ENCODE measurements at regions not wholly inside any gene's neighbourhood (a gene's known extent, or its start where the extent isn't known, plus 50 kb on each side); places are given as distances from the start of the nearest gene placed in this dataset.
A peak's percentile ranks its signal among the peaks of the same experiment; 100 is the strongest.

DNA sequence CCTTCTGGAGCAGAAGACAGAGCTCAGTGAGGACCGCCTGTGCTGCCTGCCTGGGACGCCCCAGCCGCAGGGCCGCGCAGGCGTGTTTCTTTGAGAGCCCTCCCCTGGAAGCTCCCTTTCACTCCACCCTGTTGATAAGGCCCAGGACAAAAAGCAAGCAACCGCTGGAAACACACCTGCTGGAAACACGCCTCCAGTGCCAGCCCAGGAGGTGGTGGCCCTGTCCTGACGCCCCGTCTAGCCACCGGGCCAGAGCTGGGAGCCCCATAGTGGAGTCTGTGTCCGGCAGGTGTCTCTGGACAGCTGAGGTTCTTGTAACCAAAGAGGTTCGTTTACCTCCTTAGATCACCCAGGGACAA lies 173.8 kb downstream of the KATNAL1 start:
- H3K27me3 ChIP-seq = no peaks in the 10 kb centered on the region
- H4K20me1 ChIP-seq = no peaks in the 10 kb centered on the region; a peak in 1 of 22 replicates
- no peak overlapping the region for H3K4me3 ChIP-seq
- no peaks in the 10 kb centered on the region for H3K36me3 ChIP-seq
- H3K27ac ChIP-seq = no peak overlapping the region
- peaks cover 0 to 22% (median 18%) of the 10 kb centered on the region in 10 experiments; a peak in 16 of 20 replicates for H3K4me1 ChIP-seq
- peak overlapping the region in 9 of 11 experiments; percentile 39 to 71 (median 62); a peak in 17 of 22 replicates for H3K4me2 ChIP-seq
- TF ChIP-seq Cebpa-rat (IDR thresholded peaks at IDR 0.05) = no peak
- H3K9ac ChIP-seq = no peak overlapping the region; a peak in 1 of 22 replicates
- no peaks in the 10 kb centered on the region for H3K9me3 ChIP-seq (replicated peaks in 1 of 11)

- Histone ChIP-seq H3K36me3 (no peaks in the 10 kb centered on the region), H3K4me3 (no peak overlapping the region), H3K27me3 (no peaks in the 10 kb centered on the region), H3K4me1 (peaks cover 0 to 24% (median 18%) of the 10 kb centered on the region in 10 experiments; a peak in 16 of 20 replicates), H3K27ac (peak overlapping the region in 2 of 11 experiments; percentile 5 to 40; a peak in 1 of 22 replicates), H4K20me1 (no peaks in the 10 kb centered on the region; a peak in 1 of 22 replicates), H3K9me3 (replicated peaks in 1 of 11) (no peaks in the 10 kb centered on the region), H3K4me2 (peak overlapping the region; percentile 10 to 71 (median 62); a peak in 20 of 22 replicates), H3K9ac (no peak overlapping the region; a peak in 1 of 22 replicates)
- TF ChIP-seq Cebpa-rat (IDR thresholded peaks at IDR 0.05) = no peak
Measured at GRCh38 chr13:30132623-30133553, 174.5 kb downstream of the KATNAL1 start.

GRCh38 chr13:30129411-30129810 lies 177.9 kb downstream of the KATNAL1 start:
- Histone ChIP-seq H3K27me3 (no peaks in the 10 kb centered on the region), H4K20me1 (no peaks in the 10 kb centered on the region; a peak in 1 of 22 replicates), H3K27ac (no peak overlapping the region), H3K4me1 (peaks cover 0 to 22% (median 18%) of the 10 kb centered on the region in 10 experiments; a peak in 16 of 20 replicates), H3K9ac (no peak overlapping the region), H3K36me3 (no peaks in the 10 kb centered on the region), H3K9me3 (replicated peaks in 1 of 11) (no peaks in the 10 kb centered on the region), H3K4me3 (no peak overlapping the region), H3K4me2 (no peak overlapping the region)
- TF ChIP-seq Cebpa-rat (IDR thresholded peaks at IDR 0.05) = no peak

GRCh38 chr13:30128591-30128990 lies 178.8 kb downstream of the KATNAL1 start:
- H3K9me3 ChIP-seq (replicated peaks in 1 of 11) = no peaks in the 10 kb centered on the region
- no peaks in the 10 kb centered on the region; a peak in 1 of 22 replicates for H4K20me1 ChIP-seq
- H3K27me3 ChIP-seq = no peaks in the 10 kb centered on the region
- H3K9ac ChIP-seq = no peak overlapping the region
- TF ChIP-seq Cebpa-rat (IDR thresholded peaks at IDR 0.05) = no peak
- H3K4me2 ChIP-seq = peak overlapping the region in 3 of 11 experiments; percentile 2 to 28 (median 24); a peak in 1 of 22 replicates
- peaks cover 0 to 14% (median 10%) of the 10 kb centered on the region in 10 experiments; a peak in 16 of 20 replicates for H3K4me1 ChIP-seq
- H3K4me3 ChIP-seq = no peak overlapping the region
- no peak overlapping the region for H3K27ac ChIP-seq
- H3K36me3 ChIP-seq = no peaks in the 10 kb centered on the region

DNA sequence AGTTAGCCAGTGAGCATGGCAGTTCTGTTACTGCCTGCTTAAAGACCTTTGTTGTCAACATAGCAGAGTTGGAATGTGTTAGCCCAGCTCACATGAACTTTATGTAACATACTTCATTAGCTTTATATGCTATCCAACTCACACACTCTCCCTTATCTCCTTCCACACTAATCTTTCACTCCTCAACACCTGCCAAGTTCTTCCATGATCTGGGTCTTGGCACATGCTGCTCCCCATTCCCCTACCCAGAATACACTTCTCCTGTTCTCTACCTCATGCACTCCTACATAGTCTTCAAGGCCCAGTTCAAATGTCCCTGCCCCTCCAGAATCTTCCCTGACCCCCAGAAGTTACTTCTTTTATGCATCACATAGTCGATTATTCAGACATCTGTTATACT lies 179.3 kb downstream of the KATNAL1 start:
- Histone ChIP-seq H3K4me1 (peaks cover 0 to 9% (median 5%) of the 10 kb centered on the region in 10 experiments; a peak in 15 of 20 replicates), H3K36me3 (no peaks in the 10 kb centered on the region), H3K4me2 (no peak overlapping the region)

DNA sequence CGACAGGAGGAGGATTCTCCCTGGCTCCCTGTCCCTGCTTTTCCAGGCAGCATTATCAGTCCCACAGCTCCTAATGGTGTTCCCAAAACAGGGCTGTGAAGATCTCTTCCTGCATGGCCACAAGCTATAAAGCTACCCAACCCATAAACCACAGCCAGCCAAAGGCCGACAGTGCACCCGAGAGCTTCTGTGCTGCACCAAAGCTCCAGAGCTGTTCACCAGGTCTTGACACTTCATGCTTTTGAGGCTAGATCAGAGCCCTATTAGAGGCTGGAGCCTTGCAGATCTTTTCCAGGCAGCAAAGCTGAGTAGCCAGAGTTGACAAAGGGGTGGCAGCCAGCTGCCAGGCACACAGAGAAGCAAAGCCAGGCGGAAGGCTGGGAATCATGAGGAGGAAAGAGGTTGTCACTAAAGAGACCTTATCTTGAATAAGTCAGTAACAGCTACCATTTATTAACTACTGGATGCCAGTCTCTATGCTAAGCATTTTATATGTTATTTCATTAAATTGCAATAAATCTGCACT lies 180.4 kb downstream of the KATNAL1 start:
- Histone ChIP-seq H3K27me3 (no peaks in the 10 kb centered on the region), H3K4me1 (peaks cover 3 to 14% (median 7%) of the 10 kb centered on the region in 10 experiments; a peak in 19 of 20 replicates), H3K9me3 (replicated peaks in 1 of 11) (no peaks in the 10 kb centered on the region), H3K36me3 (no peaks in the 10 kb centered on the region), H3K9ac (no peak overlapping the region), H4K20me1 (no peaks in the 10 kb centered on the region), H3K4me3 (no peak overlapping the region), H3K4me2 (no peak overlapping the region), H3K27ac (no peak overlapping the region)
- TF ChIP-seq Cebpa-rat (IDR thresholded peaks at IDR 0.05) = no peak

More for the DNA sequence above, 179.3 kb downstream of the KATNAL1 start:
- H3K27me3 ChIP-seq = no peaks in the 10 kb centered on the region
- no peak for TF ChIP-seq Cebpa-rat (IDR thresholded peaks at IDR 0.05)
- no peak overlapping the region for H3K4me3 ChIP-seq
- no peaks in the 10 kb centered on the region for H4K20me1 ChIP-seq
- no peaks in the 10 kb centered on the region for H3K9me3 ChIP-seq (replicated peaks in 1 of 11)
- H3K27ac ChIP-seq = no peak overlapping the region
- no peak overlapping the region for H3K9ac ChIP-seq

DNA sequence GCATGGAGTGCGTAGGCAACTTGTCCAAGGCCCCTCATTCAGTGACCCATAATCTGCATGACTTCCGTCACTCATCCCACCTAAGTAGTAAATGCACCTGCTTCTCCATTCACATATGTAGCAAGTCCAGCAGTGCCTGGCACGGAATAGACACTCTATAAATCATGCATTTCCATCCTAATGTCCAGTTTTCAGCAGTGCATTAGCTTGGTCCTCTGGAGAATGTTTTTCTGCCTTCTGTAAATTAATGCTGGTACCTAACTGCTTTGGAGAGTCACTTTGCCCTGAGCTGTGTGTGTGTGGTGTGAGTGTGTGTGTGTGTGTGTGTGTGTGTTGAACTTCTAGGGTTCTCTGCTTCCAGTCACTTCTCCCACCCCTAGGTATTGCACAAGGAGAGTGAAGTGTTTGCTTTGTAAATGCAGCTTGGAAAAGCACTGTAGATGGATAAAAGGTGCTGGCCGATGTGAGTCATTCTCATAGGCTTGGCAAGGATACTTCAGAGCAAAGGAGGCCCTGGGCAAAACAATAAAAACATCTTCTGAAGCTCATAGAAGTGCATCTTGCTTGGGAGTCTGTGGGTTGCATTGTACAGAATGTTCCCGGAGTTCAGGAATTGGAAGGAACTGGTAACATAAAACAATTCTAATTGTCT lies 181.8 kb downstream of the KATNAL1 start:
- Histone ChIP-seq H3K27me3 (no peaks in the 10 kb centered on the region), H4K20me1 (no peaks in the 10 kb centered on the region), H3K4me2 (no peak overlapping the region), H3K27ac (no peak overlapping the region), H3K4me1 (peaks cover 9 to 28% (median 20%) of the 10 kb centered on the region in 10 experiments), H3K9ac (no peak overlapping the region), H3K9me3 (replicated peaks in 1 of 11) (no peaks in the 10 kb centered on the region), H3K4me3 (no peak overlapping the region), H3K36me3 (no peaks in the 10 kb centered on the region)
- no peak for TF ChIP-seq Cebpa-rat (IDR thresholded peaks at IDR 0.05)

GRCh38 chr13:30124131-30124768 lies 183.1 kb downstream of the KATNAL1 start:
- Histone ChIP-seq H4K20me1 (no peaks in the 10 kb centered on the region), H3K27me3 (no peaks in the 10 kb centered on the region), H3K27ac (no peak overlapping the region)

More at GRCh38 chr13:30124131-30124768, 183.1 kb downstream of the KATNAL1 start:
- Histone ChIP-seq H3K9me3 (replicated peaks in 1 of 11) (no peaks in the 10 kb centered on the region), H3K9ac (no peak overlapping the region), H3K36me3 (no peaks in the 10 kb centered on the region), H3K4me3 (no peak overlapping the region), H3K4me2 (no peak overlapping the region), H3K4me1 (peaks cover 16 to 41% (median 31%) of the 10 kb centered on the region in 10 experiments)
- no peak for TF ChIP-seq Cebpa-rat (IDR thresholded peaks at IDR 0.05)

Data from BLaER1 treated with 17β-estradiol and CSF1 and Interleukin-3, amounts not matched to agents 10 nM and 100 nM (cell line).